ENCODE measurements at regions not wholly inside any gene's neighbourhood (a gene's known extent, or its start where the extent isn't known, plus 50 kb on each side); places are given as distances from the start of the nearest gene placed in this dataset.

DNA sequence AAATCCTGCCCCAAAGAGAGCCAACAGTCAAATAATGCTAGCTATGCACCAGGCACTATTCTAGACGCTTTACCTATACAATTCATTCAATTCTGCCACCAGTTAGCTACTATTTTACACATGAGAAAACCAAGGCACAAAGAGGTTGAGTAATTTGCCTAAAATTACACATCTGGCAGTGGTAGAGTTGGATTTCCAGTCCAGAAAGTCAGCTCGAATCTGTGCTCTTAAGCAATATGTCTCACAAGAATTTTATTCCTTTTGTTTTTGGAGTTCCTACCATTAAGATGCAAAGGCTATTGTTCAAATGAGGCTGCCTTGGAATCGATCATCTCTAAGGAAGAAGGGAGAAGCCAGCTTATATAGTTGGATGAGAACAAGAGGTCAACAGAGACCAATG is 256.9 kb upstream of the RASA1 start:
- dilution Hi-C loops (cut with MboI; ENCODE audit: extremely low pct_ligation_motif_present, low sequenced_read_pairs), result no loop called here
- Histone ChIP-seq H3K4me3 (replicated peaks in 1 of 3; ENCODE audit: insufficient read depth in 1 of 3, low read depth in 1 of 3, low read length in 3 of 3) (no peak overlapping the region), H3K36me3 (ENCODE audit: control insufficient read depth in 2 of 2, extremely low read depth in 1 of 2, insufficient read depth in 2 of 2, low read length in 2 of 2) (no peaks in the 10 kb centered on the region), H3K9ac (replicated peaks; ENCODE audit: extremely low read depth, insufficient read depth, low read length) (no peak overlapping the region), H3K4me1 (ENCODE audit: control insufficient read depth, extremely low read depth, insufficient read depth, low read length) (no peaks in the 10 kb centered on the region), H3K27me3 (ENCODE audit: control insufficient read depth in 2 of 2, insufficient read depth in 2 of 2, low read length in 2 of 2) (no peaks in the 10 kb centered on the region), H4K20me1 (replicated peaks; ENCODE audit: control insufficient read depth, extremely low read depth, insufficient read depth, low read length) (no peaks in the 10 kb centered on the region), H3K4me2 (ENCODE audit: insufficient read depth, low read length) (no peak overlapping the region), H3K9me3 (replicated peaks; ENCODE audit: control insufficient read depth, insufficient read depth, low read length) (no peaks in the 10 kb centered on the region), H2AFZ (ENCODE audit: low read depth, low read length) (no peak overlapping the region), H3K79me2 (ENCODE audit: control insufficient read depth, insufficient read depth, low read length) (no peaks in the 10 kb centered on the region), H3K9me1 (replicated peaks; ENCODE audit: control insufficient read depth, extremely low read depth, insufficient read depth, low read length) (no peaks in the 10 kb centered on the region), H3K27ac (ENCODE audit: insufficient read depth, low read depth, low read length) (no peak overlapping the region)
- intact Hi-C loops (cut with micrococcal nuclease), result loop anchor here (5.0 kb wide), 1 partner anchor 333 kb away; no protein-coding TSS in a partner anchor
- ChIA-PET CTCF (interaction anchor here (1.0 to 7.3 kb wide), 6 partner anchors 24 to 130 kb away, joined by 3 to 89 read pairs (median 8); no protein-coding TSS in a partner anchor), POLR2A (no interaction called here)
- no peak for DNase-seq (ENCODE audit: low read depth, low spot score)
- TF ChIP-seq JUN (IDR thresholded peaks at IDR 0.05; ENCODE audit: borderline replicate concordance, insufficient read depth, insufficient read length, low read depth), result no peak
- no peak for TF ChIP-seq EZH2 (IDR thresholded peaks at IDR 0.05; ENCODE audit: borderline replicate concordance, low read depth, low read length, severe bottlenecking)
- no peak for TF ChIP-seq POLR2A (IDR thresholded peaks at IDR 0.05; ENCODE audit: low read depth, low read length)
- no peak for TF ChIP-seq FOS (IDR thresholded peaks at IDR 0.05; ENCODE audit: borderline replicate concordance, insufficient read depth, low read length)
- no peak for TF ChIP-seq GATA2 (IDR thresholded peaks at IDR 0.05; ENCODE audit: insufficient read depth, insufficient read length, low read depth, low read length)
- TF ChIP-seq MYC (IDR thresholded peaks at IDR 0.05; ENCODE audit: low read depth, low read length), result no peak
- TF ChIP-seq, protein P1, sequence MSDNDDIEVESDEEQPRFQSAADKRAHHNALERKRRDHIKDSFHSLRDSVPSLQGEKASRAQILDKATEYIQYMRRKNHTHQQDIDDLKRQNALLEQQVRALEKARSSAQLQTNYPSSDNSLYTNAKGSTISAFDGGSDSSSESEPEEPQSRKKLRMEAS (IDR thresholded peaks at IDR 0.05; ENCODE audit: insufficient read depth, insufficient read length), result no peak
- FAIRE-seq, result no peak
- no TSS peak for BruUV-seq (replicated peaks)

DNA sequence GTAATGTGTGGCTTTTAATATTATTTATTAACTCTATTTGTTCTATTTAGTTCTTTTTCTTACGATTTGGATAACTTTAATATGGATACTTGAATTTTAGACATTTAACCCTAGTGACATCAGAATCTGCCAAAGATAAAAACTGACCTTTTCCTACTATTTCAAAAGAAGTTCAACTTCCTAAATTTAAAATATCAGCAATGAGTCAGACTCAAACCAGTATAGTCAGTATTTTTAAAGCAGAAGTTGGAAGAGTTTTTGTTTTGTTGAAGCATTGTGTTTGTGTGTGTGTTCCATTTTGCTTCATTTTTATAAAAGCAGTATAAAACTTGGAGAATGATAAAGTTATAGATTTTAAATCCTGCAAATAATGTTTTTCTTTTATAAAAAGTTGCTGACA is 251.8 kb upstream of the RASA1 start:
- H2AFZ ChIP-seq (ENCODE audit: low read depth, low read length), result no peak overlapping the region
- peaks cover 2% of the 10 kb centered on the region for H3K4me1 ChIP-seq (ENCODE audit: control insufficient read depth, extremely low read depth, insufficient read depth, low read length)
- H3K36me3 ChIP-seq (ENCODE audit: control insufficient read depth in 2 of 2, extremely low read depth in 1 of 2, insufficient read depth in 2 of 2, low read length in 2 of 2), result no peaks in the 10 kb centered on the region
- no peaks in the 10 kb centered on the region for H4K20me1 ChIP-seq (replicated peaks; ENCODE audit: control insufficient read depth, extremely low read depth, insufficient read depth, low read length)
- no peaks in the 10 kb centered on the region for H3K9me1 ChIP-seq (replicated peaks; ENCODE audit: control insufficient read depth, extremely low read depth, insufficient read depth, low read length)
- H3K9me3 ChIP-seq (replicated peaks; ENCODE audit: control insufficient read depth, insufficient read depth, low read length), result no peaks in the 10 kb centered on the region
- H3K27ac ChIP-seq (ENCODE audit: insufficient read depth, low read depth, low read length), result no peak overlapping the region
- TF ChIP-seq MYC (IDR thresholded peaks at IDR 0.05; ENCODE audit: low read depth, low read length) (no peak), FOS (IDR thresholded peaks at IDR 0.05; ENCODE audit: borderline replicate concordance, insufficient read depth, low read length) (peak; percentile 15)
- intact Hi-C loops (cut with micrococcal nuclease), result no loop called here
- DNase-seq (ENCODE audit: low read depth, low spot score) (no peak), FAIRE-seq (no peak)
- no peak overlapping the region for H3K4me3 ChIP-seq (replicated peaks in 1 of 3; ENCODE audit: insufficient read depth in 1 of 3, low read depth in 1 of 3, low read length in 3 of 3)
- H3K79me2 ChIP-seq (ENCODE audit: control insufficient read depth, insufficient read depth, low read length), result no peaks in the 10 kb centered on the region
- POLR2A ChIA-PET, result no interaction called here
- no peak overlapping the region for H3K4me2 ChIP-seq (ENCODE audit: insufficient read depth, low read length)
- BruUV-seq (replicated peaks), result no TSS peak
- CTCF ChIA-PET, result interaction anchor here (6.2 to 7.3 kb wide), 2 partner anchors 47 to 135 kb away, joined by 79 to 89 read pairs; no protein-coding TSS in a partner anchor
- dilution Hi-C loops (cut with MboI; ENCODE audit: extremely low pct_ligation_motif_present, low sequenced_read_pairs), result no loop called here
- H3K27me3 ChIP-seq (ENCODE audit: control insufficient read depth in 2 of 2, insufficient read depth in 2 of 2, low read length in 2 of 2), result peaks cover 0 to 1% of the 10 kb centered on the region in 2 experiments
- H3K9ac ChIP-seq (replicated peaks; ENCODE audit: extremely low read depth, insufficient read depth, low read length), result no peak overlapping the region
